D341Med (cell line): ENCODE measurements at regions not wholly inside any gene's neighbourhood (a gene's known extent, or its start where the extent isn't known, plus 50 kb on each side); places are given as distances from the start of the nearest gene placed in this dataset.

Source experiments
- DNase-seq: peaks from one replicate; pipeline ENCODE4 v3.0.0; 2012; ENCODE audit warnings: low spot score

GRCh38 chr17:72520665-72521303 lies 400.0 kb downstream of the SOX9 start:
- no peak for DNase-seq

DNA sequence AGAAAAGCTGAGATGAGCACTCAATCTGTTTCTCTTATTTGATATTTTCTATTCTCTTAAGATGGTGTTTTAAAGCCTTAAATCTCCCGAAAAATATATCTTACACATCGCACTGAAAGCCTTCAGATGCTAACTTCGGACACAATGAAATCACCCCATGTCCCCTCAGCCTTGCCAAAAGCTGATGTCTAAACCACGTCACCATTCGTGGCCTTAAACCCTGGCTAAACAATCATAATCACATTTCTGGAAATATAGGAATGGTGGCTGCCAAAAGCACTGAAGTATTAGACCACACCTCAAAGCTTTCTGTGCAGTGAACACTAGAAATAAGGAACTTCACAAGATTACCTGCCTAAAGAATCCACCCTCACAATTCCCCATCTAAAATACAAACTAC lies 402.7 kb downstream of the SOX9 start:
- DNase-seq, result no peak

DNA sequence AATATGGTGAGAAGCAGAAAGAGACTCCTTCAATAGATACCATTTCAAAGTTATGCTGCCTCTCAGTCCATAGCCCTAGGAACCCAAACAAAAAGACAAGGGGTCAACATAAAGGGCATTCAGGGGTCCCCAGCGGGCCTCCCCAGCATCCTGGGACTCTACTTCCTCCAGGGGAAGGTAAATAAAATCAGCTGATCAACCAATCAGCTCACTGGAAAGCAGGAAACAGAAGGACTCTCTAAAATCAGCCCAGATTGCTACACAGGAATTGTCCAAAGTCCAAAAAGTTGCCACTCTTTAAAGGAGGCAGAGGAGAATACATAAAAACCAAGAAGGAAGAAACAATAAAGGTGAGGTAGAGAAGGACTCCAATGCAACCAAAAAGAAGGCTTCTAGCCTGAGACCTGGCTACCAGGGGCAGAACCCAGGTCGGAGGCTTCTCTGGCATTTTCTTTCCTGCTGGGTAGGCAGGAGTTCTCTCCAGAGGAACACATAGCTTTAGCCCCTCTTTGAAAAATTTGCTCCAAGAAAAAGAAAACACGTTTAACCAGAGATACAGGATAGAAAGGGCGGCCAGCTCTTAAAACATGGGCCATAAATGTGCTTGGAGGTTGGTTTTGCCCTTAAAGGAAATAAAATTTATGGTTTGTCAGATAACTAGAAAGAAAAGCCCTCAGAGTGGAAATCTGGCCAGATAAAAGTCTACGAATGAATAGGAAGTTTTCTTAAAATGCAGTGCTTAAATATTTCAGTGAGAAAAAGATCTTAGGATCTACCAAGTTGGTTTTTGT lies 404.6 kb downstream of the SOX9 start:
- DNase-seq, result no peak

DNA sequence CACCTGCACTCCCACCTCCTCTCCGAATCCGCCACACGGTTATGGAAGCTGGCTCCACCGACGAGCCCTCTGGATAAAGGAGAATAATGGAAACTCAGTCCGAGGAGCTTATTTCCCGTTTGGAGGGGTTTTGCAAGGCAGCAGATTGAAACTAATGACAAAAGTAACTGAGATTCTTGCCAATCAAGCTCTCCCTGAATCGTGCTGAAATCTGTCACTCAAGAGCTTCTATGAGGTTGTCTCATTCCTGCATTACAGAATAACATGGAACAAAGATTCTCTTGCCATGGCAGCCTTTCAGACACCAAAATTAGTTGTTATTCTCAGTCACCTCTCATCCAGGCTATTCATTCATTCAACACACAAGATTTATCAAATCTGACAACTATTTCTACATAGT lies 405.9 kb downstream of the SOX9 start:
- DNase-seq, result no peak

DNA sequence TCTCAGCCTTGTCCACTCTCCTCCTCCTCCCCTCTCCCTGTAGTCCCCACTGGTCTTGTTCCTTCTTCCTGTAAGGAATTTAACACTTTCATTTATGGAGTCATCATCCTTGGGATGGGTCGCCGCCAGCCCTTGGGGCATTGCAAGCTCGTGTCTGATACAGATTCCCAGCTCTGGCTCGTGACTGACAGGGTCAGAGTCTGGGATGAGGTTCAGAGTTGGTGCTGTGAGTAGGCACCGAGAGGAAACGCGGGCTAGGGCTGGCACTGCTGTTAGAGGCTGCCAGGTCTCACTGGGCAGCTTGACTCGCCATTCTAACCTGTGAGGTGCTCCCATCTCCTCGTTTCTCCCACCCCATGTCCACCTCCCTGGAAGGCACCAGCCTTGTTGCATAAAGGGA lies 407.0 kb downstream of the SOX9 start:
- no peak for DNase-seq

- DNase-seq, result no peak
Observed at GRCh38 chr17:72528683-72529082, 407.9 kb downstream of the SOX9 start.

GRCh38 chr17:72529386-72529785 lies 408.6 kb downstream of the SOX9 start:
- DNase-seq, result no peak

- DNase-seq, result no peak
Observed at GRCh38 chr17:72530454-72530853, 409.6 kb downstream of the SOX9 start.

DNA sequence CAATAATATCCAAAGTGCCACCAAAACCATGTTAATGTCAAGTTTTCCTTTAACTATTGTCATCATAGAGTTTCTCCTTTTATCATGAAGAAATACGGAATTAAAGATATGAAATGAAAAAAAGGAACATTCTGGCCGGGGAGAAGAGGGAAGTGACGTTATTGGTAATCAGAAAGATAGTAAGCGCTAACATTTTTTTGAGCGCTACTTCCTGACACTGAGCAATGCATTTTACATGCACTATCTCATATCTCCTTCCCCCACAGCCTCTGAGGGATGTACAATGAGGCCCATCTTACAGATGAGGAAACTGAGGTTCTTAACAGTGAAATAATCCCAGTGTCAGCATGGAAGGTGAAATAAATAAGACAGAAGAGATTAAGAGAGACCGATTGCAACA lies 410.9 kb downstream of the SOX9 start:
- no peak for DNase-seq

DNA sequence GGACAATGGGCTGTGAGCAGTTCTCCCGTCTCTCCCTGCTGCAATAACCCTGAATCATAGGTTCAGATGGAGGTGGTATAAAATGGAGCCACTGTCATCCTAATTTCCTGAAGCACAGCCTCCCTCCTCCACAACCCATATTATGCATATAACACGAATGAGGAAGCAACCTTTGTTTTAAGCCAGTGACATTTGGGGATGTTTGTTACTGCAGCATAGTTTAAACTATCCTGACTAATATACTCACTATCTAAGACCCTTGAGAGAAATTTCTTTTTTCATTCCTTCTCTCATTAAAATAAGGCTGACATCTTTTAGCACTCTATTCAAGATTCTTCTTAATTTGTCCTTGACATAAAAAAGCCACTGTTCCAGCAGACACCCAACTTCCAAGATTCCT lies 413.4 kb downstream of the SOX9 start:
- DNase-seq, result no peak

- DNase-seq, result no peak
Observed at GRCh38 chr17:72534776-72535175, 414.0 kb downstream of the SOX9 start.

DNA sequence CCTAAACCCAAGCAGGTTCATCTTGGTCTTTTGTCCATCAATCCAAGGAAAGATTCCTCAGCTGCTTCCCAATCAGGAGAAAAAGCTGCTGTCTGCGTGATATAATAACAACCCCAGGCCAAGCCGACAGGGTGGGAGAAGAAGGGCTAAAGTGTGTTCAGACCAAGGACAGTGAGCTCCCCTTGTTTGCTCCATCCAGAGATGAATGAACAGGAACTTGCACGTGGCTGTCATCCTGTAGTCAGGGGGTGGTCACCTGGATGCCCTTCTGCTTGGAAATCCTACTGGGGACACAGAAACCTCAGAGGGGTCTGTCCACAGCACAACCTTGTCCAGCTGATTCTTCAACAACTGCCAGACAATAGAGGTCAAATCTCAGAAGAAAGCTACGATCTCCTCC lies 414.5 kb downstream of the SOX9 start:
- DNase-seq, result no peak

- DNase-seq, result no peak
Observed at GRCh38 chr17:72535779-72536178, 415.0 kb downstream of the SOX9 start.

DNA sequence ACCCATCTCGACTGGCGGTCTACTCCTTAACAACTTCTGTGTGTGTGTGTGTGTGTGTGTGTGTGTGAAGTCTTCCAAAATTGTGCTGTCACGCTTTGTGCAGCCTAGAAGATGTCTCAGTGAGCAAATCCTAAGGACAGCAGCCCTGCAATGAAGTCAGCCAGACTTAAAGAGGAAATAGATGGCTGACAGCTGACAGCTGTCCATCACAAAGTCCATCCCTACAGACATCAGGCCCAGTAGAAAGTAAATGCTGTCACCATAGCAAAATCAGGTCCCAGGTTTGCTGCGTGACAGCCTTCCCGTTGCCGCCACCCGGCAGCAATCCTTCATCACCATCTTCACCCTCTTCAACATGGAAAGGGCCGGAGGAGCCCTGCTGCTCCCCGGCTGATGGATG lies 416.0 kb downstream of the SOX9 start:
- DNase-seq, result no peak

DNA sequence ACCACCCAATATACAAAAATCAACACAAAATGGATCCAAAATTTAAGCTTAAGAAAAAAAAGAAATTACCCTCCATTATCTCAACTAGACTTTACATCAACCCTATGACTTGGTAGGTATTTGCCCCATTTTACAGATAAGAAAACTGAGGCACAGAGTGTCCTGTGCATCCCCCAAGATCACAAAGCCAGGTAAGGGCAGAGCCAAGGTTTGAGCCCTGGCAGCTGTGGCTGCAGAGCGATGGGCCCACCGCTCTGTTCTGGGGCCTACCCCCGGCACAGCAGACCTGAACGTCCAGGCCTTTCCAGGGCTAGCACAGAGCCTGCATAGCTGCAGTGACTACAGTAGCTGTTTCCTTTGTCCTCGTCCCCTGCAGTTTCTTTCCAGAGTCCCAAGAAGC lies 417.6 kb downstream of the SOX9 start:
- no peak for DNase-seq

GRCh38 chr17:72538901-72539352 lies 418.1 kb downstream of the SOX9 start:
- no peak for DNase-seq

DNA sequence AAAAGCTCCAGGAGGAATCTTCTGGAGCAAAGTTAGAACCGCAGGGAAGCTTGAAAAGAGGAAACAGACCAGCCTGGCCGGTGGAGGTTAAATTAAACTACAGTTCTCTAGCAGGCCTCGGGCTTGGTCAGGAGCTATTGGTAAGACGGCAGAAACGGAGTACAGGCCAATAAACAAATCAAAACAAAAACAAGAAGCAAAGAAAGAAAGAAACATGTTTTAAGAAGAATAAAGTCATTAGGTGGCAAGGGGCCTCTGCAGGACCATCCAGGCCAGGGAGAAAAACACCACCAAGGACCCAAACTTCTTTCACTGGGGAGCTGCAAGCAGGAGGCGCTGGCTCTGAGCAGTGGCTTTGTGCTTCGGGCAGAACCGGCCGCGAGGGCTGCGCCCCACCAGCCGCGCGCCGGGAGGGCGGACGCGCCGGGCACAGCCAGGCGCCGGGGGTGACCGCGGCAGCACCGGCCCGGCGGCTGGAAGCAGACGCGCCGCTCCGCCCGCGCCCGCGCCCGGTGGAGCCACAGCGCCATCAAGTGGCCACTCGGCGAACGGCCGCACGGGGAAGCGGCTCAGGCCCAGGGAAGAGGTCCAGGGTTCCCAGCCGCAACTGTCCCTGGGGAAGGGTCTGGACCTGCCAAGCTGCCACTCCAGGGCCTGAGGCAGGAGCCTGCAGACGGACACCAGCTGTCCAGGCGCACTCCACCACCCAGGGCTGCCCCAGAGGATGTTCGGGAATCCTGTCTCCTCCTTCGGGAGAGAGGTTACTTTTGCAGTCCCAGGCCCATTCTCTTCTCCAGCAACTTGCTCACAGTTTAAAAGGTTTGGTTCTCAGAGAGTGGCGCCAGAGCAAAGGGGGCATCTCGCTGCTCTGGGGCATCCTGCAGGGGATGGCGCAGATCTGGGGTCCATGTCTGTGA lies 419.4 kb downstream of the SOX9 start:
- DNase-seq, result peak; percentile 99

- no peak for DNase-seq
Observed at GRCh38 chr17:72542317-72542716, 421.5 kb downstream of the SOX9 start.

GRCh38 chr17:72545766-72546165 lies 424.9 kb downstream of the SOX9 start:
- DNase-seq, result no peak

DNA sequence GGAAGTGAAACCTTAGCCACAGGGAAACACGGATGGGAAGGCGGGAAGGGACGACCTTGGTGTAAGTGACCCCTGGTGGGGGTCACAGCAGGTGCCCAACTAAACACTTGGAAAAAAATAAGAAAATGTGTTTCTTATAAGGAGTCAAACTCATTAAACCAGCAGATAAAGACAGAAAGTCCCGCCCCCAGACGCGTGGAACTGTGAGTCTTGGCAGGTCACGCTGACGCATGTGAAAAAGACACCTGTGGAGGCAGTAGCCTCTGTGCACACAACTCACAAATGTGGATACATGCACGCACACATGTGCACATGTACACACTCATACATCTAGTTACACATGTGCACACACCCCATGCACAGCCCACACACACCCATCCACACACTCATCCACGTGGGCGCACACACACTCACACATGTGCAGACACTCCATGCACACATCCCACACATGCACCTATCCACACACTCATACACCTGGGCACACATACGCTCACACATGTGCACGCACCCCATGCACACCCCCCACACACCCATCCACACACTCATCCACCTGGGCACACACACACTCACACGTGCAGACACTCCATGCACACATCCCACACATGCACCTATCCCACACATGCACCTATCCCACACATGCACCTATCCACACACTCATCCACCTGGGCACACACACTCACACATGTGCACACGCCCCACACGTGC lies 432.4 kb downstream of the SOX9 start:
- DNase-seq, result no peak

DNA sequence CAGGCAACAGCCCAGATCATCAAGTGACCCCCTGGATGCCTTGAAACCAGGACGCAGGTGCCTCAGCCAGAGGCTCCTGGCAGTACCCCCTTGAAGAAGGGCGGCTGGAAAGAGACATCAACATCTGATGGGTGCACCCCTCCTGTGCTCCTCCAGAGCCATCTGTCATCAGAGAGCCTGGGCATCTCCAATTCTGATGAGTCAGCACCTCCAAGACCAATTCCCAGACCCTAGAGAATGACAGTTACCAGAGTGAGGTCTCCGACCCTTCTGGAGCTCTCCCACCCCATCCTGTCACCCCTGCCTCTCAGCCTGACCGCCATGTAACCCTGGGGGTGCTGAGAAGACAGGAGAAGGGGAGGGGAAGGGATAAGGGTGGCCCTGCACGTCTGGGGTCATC lies 433.7 kb downstream of the SOX9 start:
- DNase-seq, result no peak

DNA sequence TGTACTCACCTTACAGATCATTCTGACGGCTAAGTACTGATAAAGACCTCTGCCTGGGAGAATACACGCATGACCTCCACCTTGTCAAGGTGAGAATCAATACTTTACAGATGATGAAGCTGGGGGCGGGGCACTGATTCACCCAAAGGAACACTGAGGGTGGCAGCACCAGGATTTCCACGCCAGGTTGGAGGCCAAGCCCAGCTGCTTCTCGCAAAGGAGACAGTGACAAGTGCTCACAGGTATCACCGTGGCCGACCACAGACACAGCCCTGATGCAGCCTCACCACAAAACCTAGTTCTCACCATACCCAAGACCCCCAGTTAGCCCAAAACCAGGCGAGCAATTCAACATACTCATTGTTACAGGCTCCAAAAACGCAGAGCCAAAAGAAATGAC lies 434.2 kb downstream of the SOX9 start:
- DNase-seq, result no peak
